ENCODE measurements at regions not wholly inside any gene's neighbourhood (a gene's known extent, or its start where the extent isn't known, plus 50 kb on each side); places are given as distances from the start of the nearest gene placed in this dataset.

DNA sequence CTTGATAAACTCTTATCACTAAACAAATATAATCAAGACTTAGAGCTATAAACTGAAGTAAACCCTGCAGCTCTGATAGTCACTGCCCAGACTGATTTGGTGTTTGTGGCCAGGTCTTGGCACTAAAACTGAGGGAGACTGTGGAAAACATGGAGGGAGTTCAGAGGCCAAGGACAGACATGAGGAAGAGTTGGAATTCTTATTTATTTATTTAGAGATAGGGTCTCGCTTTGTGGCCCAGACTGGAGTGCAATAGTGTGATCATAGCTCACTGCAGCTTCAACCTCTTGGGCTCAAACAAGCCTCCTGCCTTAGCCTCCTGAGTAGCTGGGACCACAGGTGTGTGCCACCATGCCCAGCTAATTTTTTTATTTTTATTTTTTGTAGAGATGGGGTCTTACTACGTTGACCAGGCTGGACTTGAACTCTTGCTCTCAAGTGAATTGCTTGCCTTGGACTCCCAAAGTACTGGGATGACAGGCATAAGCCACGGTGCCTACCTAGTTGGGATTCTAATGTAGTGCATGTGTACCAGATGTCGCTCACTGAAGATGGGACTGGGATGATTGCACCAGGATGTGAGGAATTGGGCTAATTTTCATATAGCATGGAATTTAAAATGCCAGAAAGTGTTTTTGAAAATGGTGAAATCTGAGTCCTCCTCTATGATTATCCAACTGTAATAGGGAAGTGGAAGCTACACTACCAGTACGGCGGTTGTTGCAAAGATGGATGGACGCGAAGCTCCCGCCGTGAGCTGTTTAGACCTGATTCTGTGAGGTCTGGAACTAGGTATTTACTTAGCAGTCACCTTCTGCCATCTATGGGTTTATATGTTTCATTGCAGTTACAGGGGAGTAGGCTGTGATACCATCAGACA lies 52.7 kb upstream of the CTLA4 start:
- DNase-seq, result peak; percentile 15

DNA sequence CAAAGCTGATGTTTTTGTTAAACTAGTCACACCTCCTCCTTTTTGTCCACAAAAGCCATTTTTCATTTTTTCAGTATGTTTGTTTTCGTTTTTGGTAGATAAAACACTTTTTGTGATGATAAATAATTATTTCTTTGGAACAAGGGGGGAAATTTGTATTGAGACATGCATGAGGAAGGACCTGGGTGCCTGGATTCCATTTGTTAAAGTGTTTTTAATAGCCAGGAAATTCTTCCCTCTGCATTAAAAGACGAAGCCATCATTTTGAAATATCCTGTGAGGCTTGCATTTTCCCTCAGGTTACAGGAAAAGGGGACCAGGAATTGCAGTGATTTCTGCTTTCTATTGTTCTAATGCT lies 52.1 kb upstream of the CTLA4 start:
- no peak for DNase-seq

DNA sequence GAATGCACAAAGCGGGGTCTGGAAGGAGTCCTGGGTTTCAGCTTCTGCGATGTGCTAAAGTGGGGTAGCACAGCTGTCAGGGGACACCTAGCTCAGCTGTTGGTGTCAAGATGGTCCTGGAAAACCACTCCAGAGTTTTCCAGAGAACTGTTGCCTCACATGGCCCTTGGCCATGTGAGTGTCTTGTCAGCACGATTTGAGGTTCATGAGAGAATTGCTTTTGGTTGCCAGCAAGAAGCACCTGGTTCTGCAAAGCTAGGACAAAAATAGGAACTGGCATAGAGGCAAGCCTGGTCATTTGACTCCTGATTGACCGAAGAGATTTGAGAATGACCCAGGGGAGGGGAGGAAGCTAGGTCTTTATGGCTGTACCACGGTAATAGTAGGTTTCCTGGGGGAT lies 50.4 kb upstream of the CTLA4 start:
- DNase-seq, result no peak

All from activated T-cell treated with anti-CD3 and anti-CD28 coated beads for 4 hours (primary cell).